OCI-LY1 (cell line): ENCODE measurements at regions not wholly inside any gene's neighbourhood (a gene's known extent, or its start where the extent isn't known, plus 50 kb on each side); places are given as distances from the start of the nearest gene placed in this dataset.

ENCODE experiments used
- H2AFZ ChIP-seq: fragments of 200-600 bp; sonication (generic), shearing (Covaris generic); 2 replicates; pipeline ENCODE4 v1.6.0; 2014; ENCODE audit warnings: antibody characterized with exemption, mild to moderate bottlenecking, low read length
- H3F3A ChIP-seq: fragments of 200-600 bp; sonication (generic), shearing (Covaris generic); 2 replicates; pipeline ENCODE4 v1.6.0; 2014; ENCODE audit warnings: mild to moderate bottlenecking, antibody characterized with exemption, low read length, moderate library complexity; ENCODE audit not compliant: insufficient read depth
- H3K27ac ChIP-seq: fragments of 200-600 bp; sonication (generic); 2 replicates; pipeline ENCODE4 v1.5.1; 2014; ENCODE audit warnings: low read length, mixed run types, mild to moderate bottlenecking, low read depth; ENCODE audit not compliant: poor library complexity, severe bottlenecking
- H3K27me3 ChIP-seq: fragments of 200-600 bp; sonication (generic); 2 replicates; pipeline ENCODE4 v1.6.0; 2014; ENCODE audit warnings: antibody characterized with exemption, mild to moderate bottlenecking, low read length, moderate library complexity; ENCODE audit not compliant: insufficient read depth
- H3K36me3 ChIP-seq: fragments of 200-600 bp; sonication (generic); 2 replicates; pipeline ENCODE4 v1.6.1; 2014; ENCODE audit warnings: mild to moderate bottlenecking, antibody characterized with exemption, low read length, moderate library complexity, mixed read lengths; ENCODE audit not compliant: insufficient read depth
- H3K4me1 ChIP-seq: fragments of 200-600 bp; sonication (generic); 2 replicates; pipeline ENCODE4 v1.5.1; 2014; ENCODE audit warnings: mild to moderate bottlenecking, low read length, moderate library complexity; ENCODE audit not compliant: insufficient read depth, severe bottlenecking
- H3K4me2 ChIP-seq: fragments of 200-600 bp; sonication (generic), shearing (Covaris generic); 2 replicates; pipeline ENCODE4 v1.6.1; 2014; ENCODE audit warnings: low read length
- H3K4me3 ChIP-seq: fragments of 200-600 bp; sonication (generic); 2 replicates; pipeline ENCODE4 v1.5.1; 2014; ENCODE audit warnings: low read length, low read depth, mild to moderate bottlenecking, mixed read lengths; ENCODE audit not compliant: poor library complexity, severe bottlenecking
- H3K79me2 ChIP-seq: fragments of 200-600 bp; shearing (Covaris generic); 2 replicates; pipeline ENCODE4 v1.6.1; 2016; ENCODE audit warnings: mixed run types, low read length, mixed read lengths; ENCODE audit not compliant: insufficient read depth
- H3K9ac ChIP-seq: fragments of 200-600 bp; sonication (generic), shearing (Covaris generic); 2 replicates; pipeline ENCODE4 v1.6.1; 2014; ENCODE audit warnings: mild to moderate bottlenecking, low read length, mixed read lengths
- H3K9me2 ChIP-seq: fragments of 200-600 bp; sonication (generic), shearing (Covaris generic); 2 replicates; pipeline ENCODE4 v1.6.1; 2014; ENCODE audit warnings: low read depth, mild to moderate bottlenecking, low read length, mixed read lengths
- H3K9me3 ChIP-seq: fragments of 200-600 bp; shearing (Covaris generic); 2 replicates; pipeline ENCODE4 v1.6.1; 2014; ENCODE audit warnings: low read length, mixed read lengths
- H4K20me1 ChIP-seq: fragments of 200-600 bp; sonication (generic), shearing (Covaris generic); 2 replicates; pipeline ENCODE4 v1.6.0; 2016; ENCODE audit warnings: mild to moderate bottlenecking, low read length; ENCODE audit not compliant: insufficient read depth
- EZH2 ChIP-seq: fragments of 200-600 bp; sonication (generic), shearing (Covaris generic); IDR thresholded peaks from 2 replicates; pipeline ENCODE4 v1.8.0; 2017; ENCODE audit warnings: borderline replicate concordance, mixed run types, mild to moderate bottlenecking, antibody characterized with exemption, low read length, moderate library complexity, mixed read lengths
- TF ChIP-seq, protein P1 (sequence below): fragments of 200-600 bp; sonication (generic), shearing (Covaris generic); IDR thresholded peaks from 2 replicates; pipeline ENCODE4 v1.5.1; 2017; ENCODE audit warnings: mild to moderate bottlenecking, antibody characterized with exemption, low read length, moderate library complexity, mixed read lengths

GRCh38 chr5:74169701-74170100, 470.8 kb downstream of the ENC1 start:
- Histone ChIP-seq H2AFZ (no peak overlapping the region), H3K9me3 (no peaks in the 10 kb centered on the region), H3K4me2 (no peak overlapping the region), H3K9ac (no peak overlapping the region), H3K4me1 (no peaks in the 10 kb centered on the region), H3K9me2 (no peaks in the 10 kb centered on the region), H3K36me3 (no peaks in the 10 kb centered on the region), H3F3A (no peaks in the 10 kb centered on the region), H3K27me3 (no peaks in the 10 kb centered on the region; the same call in 1 of the 2 replicates), H3K27ac (no peak overlapping the region), H3K4me3 (no peak overlapping the region), H4K20me1 (no peaks in the 10 kb centered on the region), H3K79me2 (no peaks in the 10 kb centered on the region)
- TF ChIP-seq EZH2, result no peak
- TF ChIP-seq, protein P1, sequence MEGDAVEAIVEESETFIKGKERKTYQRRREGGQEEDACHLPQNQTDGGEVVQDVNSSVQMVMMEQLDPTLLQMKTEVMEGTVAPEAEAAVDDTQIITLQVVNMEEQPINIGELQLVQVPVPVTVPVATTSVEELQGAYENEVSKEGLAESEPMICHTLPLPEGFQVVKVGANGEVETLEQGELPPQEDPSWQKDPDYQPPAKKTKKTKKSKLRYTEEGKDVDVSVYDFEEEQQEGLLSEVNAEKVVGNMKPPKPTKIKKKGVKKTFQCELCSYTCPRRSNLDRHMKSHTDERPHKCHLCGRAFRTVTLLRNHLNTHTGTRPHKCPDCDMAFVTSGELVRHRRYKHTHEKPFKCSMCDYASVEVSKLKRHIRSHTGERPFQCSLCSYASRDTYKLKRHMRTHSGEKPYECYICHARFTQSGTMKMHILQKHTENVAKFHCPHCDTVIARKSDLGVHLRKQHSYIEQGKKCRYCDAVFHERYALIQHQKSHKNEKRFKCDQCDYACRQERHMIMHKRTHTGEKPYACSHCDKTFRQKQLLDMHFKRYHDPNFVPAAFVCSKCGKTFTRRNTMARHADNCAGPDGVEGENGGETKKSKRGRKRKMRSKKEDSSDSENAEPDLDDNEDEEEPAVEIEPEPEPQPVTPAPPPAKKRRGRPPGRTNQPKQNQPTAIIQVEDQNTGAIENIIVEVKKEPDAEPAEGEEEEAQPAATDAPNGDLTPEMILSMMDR, result no peak

- Histone ChIP-seq H3K4me1 (no peaks in the 10 kb centered on the region), H3K9me3 (no peaks in the 10 kb centered on the region), H3K79me2 (no peaks in the 10 kb centered on the region), H3K4me2 (no peak overlapping the region), H4K20me1 (no peaks in the 10 kb centered on the region), H2AFZ (no peak overlapping the region), H3K27ac (no peak overlapping the region), H3K36me3 (no peaks in the 10 kb centered on the region), H3K9ac (no peak overlapping the region), H3K4me3 (no peak overlapping the region), H3K9me2 (no peaks in the 10 kb centered on the region), H3F3A (no peaks in the 10 kb centered on the region), H3K27me3 (peaks cover 3% of the 10 kb centered on the region; the same call in 1 of the 2 replicates)
- TF ChIP-seq, protein P1, result no peak
- TF ChIP-seq EZH2, result no peak
Measured at GRCh38 chr5:74167930-74168315, 472.6 kb downstream of the ENC1 start.

DNA sequence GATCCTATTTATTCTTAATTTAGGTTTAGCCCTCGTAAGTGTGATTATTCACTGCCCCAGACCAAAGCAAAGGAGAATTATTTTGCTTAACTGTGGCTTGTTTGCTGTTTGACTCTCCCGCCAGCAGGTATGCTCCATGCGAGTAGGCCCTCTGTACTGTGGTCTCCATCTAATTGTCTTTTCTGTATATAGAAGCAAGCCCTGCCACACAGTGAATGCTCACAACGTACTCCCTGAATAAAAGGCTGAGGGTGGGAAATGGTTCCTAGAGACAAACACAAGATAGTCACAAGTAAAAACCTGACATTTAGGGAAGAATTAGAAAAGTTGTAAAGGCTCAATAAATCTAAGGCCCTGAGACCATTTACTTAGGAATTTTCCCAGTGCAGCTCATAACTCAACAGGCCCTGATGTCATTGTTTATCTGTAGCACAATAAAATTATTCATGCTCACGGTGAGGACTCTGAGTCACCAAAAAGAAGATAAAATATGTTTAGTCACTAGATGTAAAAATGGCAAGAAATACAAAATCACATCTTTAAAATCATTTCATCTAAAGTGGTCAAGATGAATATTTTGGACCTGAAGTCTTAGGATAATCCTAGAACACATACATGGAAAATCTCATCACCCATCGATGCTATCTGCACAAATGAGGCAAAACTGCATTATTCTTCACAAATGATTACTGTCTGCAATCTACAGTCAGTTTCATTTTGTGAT, 473.2 kb downstream of the ENC1 start:
- Histone ChIP-seq H3K79me2 (no peaks in the 10 kb centered on the region), H3K9me3 (no peaks in the 10 kb centered on the region), H3K9ac (no peak overlapping the region), H3K4me1 (no peaks in the 10 kb centered on the region), H3F3A (no peaks in the 10 kb centered on the region), H3K4me3 (no peak overlapping the region), H2AFZ (no peak overlapping the region), H3K4me2 (no peak overlapping the region), H3K27me3 (peaks cover 3% of the 10 kb centered on the region; the same call in 1 of the 2 replicates), H3K36me3 (no peaks in the 10 kb centered on the region), H3K9me2 (no peaks in the 10 kb centered on the region), H4K20me1 (no peaks in the 10 kb centered on the region), H3K27ac (no peak overlapping the region)
- TF ChIP-seq, protein P1, result no peak
- no peak for TF ChIP-seq EZH2
